ENCODE measurements at regions not wholly inside any gene's neighbourhood (a gene's known extent, or its start where the extent isn't known, plus 50 kb on each side); places are given as distances from the start of the nearest gene placed in this dataset.

- DNase-seq = no peak
Measured at GRCh38 chr13:22287343-22287920, 616.6 kb downstream of the FGF9 start.

- DNase-seq = no peak
Measured at GRCh38 chr13:22288496-22288895, 617.6 kb downstream of the FGF9 start.

- no peak for DNase-seq
Measured at GRCh38 chr13:22289711-22290110, 618.8 kb downstream of the FGF9 start.

DNA sequence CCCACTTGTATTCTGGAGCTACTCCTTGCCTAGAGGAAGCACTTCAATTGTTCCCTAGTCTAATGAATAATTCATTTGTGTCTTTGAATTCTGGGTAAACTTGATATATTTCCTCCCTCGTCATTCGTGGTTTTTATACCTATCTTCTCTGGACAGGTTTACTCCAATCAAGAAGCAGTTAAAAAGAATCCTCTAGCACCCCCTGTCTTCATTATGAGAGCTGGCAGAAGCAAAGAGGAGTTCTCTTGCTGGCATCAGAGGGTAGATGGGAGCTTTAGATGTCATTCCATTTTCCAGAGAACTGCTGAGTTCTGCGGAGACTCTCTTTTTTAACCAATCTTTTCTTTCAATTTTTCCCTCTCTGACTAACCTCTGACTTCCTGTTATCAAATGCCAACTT is 627.7 kb downstream of the FGF9 start:
- DNase-seq = no peak

- peak; percentile 20 to 21 for DNase-seq
Measured at GRCh38 chr13:22311734-22312404, 641.0 kb downstream of the FGF9 start.

- no peak for DNase-seq
Measured at GRCh38 chr13:22312405-22312803, 641.5 kb downstream of the FGF9 start.

- no peak for DNase-seq
Measured at GRCh38 chr13:22316494-22317025, 645.7 kb downstream of the FGF9 start.

GRCh38 chr13:22320991-22321390 is 650.1 kb downstream of the FGF9 start:
- DNase-seq = no peak

GRCh38 chr13:22325761-22326160 is 654.9 kb downstream of the FGF9 start:
- no peak for DNase-seq

DNA sequence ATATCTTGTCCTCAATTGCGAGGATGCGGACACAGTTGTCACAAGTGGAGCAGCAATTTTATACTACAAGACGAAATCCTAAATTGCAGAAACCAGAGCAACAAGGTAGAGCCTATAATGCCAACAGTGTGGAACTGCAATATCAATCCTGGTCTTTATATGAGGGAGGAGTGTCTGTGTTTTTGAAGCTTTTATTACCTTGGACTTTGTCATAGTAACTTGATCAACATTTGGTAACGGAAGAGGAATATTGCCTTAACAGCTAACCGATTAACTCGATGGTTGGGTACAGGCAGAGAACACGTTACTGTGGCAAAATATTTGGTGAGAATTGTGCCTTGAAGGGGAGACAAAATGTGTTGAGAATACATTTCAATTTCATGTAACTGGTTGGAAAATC is 661.5 kb downstream of the FGF9 start:
- no peak for DNase-seq

DNA sequence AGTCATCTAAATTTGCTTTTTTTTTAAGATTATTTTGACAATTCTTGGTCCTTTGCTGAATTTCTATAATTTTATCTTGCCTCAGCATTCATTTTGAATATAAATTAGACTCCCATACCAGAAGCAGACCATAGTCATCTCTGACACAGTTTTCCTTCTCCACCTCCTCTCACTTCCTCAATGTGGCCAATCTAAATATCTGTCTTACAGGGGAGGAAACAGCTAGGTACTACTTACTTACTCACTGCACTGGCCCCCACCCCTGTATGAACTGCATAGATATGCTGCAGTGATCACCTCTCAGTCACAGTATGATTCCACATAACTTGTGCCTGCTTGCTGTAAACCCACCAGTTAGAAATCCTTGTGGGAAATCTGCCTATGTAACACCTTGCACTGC is 665.6 kb downstream of the FGF9 start:
- no peak for DNase-seq

GRCh38 chr13:22357132-22357531 is 686.3 kb downstream of the FGF9 start:
- no peak for DNase-seq

DNA sequence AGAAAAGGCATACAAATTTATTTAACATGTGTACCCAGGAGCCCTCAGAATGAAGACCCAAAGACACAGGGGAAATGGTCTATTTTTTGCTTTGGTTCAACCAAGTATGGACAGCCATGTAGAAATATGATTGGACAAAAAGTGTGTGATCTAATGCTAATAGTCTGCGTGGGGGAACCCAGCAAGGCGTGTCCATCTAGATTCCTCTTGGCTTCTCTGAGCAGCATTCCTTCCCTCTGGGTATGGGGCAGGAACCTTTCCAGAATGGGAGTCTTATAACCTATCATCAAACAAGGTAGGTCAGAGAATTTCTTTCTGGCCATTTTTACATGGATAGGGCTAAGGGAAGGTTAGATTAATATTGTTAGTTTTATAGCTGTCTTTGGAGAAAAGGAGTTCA is 698.2 kb downstream of the FGF9 start:
- DNase-seq = no peak

GRCh38 chr13:22369840-22370239 is 699.0 kb downstream of the FGF9 start:
- DNase-seq = no peak

DNA sequence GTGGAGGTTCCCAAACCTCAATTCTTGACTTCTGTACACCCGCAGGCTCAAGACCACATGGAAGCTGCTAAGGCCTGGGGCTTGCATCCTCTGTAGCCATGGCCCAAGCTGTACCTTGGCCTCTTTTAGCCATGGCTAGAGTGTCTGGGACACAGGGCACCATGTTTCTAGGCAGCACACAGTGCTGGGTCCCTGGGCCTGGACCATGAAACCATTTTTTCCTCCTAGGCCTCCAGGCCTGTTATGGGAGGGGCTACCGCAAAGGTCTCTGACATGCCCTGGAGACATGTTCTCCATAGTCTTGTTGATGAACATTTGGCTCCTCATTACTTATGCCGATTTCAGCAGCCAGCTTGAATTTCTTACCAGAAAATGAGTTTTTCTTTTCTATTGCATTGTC is 701.4 kb downstream of the FGF9 start:
- DNase-seq = no peak

GRCh38 chr13:22375151-22375550 is 704.3 kb downstream of the FGF9 start:
- DNase-seq = no peak

DNA sequence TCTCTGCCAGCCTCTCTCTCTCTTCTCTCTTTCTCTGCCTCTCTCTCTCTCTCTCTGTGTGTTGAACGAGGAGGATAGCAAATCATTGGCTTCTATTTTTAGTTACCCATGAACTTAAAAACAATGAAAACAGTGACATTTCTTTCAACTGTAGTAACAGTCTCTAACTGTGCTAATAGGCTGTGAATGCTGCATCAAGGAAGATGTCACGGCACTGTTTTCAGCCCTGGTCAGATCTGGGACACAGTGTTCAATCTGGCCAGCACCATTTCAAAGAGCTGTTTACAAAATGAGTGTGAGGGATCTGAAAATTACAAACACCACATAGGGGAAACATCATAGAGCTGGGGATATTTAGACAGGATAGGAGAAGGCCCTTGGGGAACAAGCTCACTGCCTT is 717.0 kb downstream of the FGF9 start:
- no peak for DNase-seq

GRCh38 chr13:22399801-22400420 is 729.0 kb downstream of the FGF9 start:
- DNase-seq = peak; percentile 61 to 73

DNA sequence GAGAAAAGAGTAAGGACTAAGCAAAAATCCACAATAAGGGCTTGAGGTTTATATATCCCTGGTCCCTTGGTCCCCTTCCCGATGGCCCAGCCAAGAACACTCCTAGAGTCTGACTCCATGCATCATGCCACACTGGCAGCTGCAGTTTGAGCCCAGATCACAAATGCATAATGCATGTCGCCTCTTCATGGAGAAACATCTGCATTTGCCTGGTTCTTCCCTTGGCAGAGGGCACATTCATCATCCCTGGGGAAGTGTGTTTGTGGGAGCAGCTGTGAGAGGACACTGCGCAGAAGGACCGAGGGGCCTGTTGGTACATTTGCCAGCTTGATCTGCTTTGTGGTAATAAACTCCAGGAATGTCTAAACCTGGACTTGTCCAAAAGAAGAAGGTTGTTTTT is 731.8 kb downstream of the FGF9 start:
- no peak for DNase-seq

DNA sequence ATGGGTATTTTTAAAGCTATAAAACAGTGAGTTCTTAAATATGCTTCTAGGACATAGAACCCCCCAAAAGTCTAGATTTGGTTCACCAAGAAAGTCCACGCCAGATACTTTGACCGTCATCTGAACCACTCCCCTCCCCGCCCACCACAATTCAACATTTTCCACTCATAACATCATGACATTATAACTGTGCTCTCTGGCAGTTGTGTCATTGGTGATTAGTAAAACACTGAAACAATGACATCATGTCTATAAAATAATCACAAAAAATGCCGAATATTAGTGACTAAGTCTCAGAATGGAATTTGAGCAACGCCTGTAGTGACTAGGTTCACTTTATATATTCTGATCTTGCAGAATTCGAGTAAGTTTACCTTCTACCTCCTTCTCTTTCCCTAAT is 732.3 kb downstream of the FGF9 start:
- DNase-seq = no peak

DNA sequence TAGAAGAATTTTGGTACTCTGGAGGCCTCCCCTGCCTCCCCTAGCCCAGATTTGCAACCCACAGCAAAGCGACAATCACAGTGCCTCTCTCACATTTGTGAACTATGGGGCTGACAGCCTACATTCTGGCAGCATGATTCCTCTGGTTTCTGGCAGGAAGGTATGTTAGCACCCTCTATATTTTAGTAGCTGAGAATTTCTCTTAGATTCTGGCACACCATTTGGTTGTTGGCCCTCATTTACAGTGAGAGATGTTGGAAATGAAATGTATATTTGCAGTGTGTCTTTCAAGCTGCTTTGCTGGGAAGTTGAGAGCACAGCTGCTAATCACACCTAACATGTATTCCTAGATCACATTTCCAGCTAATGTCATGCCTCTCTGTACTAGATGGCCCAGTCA is 735.0 kb downstream of the FGF9 start:
- DNase-seq = no peak

DNA sequence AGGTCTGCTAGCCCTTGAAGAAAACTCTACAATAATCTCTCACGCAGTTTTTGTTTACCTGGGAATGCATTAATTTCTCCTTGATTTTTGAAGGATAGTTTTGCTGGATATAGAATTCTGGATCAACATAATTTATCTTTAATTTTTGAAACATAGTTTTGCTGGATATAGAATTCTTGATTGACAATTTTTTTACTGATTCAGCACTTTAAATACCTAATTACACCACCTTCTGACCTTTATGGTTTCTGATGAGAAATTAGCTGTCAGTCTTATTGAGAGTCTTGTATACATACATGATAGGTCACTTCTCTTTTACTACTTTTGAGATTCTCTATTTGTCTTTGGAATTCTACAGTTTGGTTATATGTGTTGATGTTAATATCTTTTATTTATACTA is 741.6 kb downstream of the FGF9 start:
- no peak for DNase-seq

- no peak for DNase-seq
Measured at GRCh38 chr13:22422023-22422422, 751.1 kb downstream of the FGF9 start.

Data from right lung (tissue), 2 donors.